CD4-positive, alpha-beta T cell (primary cell): ENCODE measurements at regions not wholly inside any gene's neighbourhood (a gene's known extent, or its start where the extent isn't known, plus 50 kb on each side); places are given as distances from the start of the nearest gene placed in this dataset.

Experiments used
- ATAC-seq: fragments of 200-7000 bp; cut with Tn5 transposase; one replicate; pipeline ENCODE4 v1.10.0; 2022; ENCODE audit warnings: mild to moderate bottlenecking; ENCODE audit not compliant: poor library complexity
- CTCF ChIA-PET: fragments of 350-600 bp; sonication (Branson Sonifier 250); formaldehyde crosslinking; loops from one replicate; lab custom pipeline; 2021; ENCODE audit warnings: antibody characterized with exemption, inconsistent platforms; lab: Charles Lee
- POLR2A ChIA-PET: fragments of 350-600 bp; sonication (Branson Sonifier 250); formaldehyde crosslinking; loops from one replicate; lab custom pipeline; 2021; ENCODE audit warnings: antibody characterized with exemption, inconsistent platforms; lab: Charles Lee
- DNase-seq, 14 experiments: peaks; one replicate each; pipeline ENCODE4 v3.0.0-alpha.2; 2013 to 2020; ENCODE audit warnings: mixed read lengths in 2 of 14
- H3K27ac ChIP-seq, 2 donors: one replicate each; pipeline versions ENCODE4 v1.5.1 to v1.7.0; 2013; ENCODE audit warnings: low read length in 2 of 2, low read depth in 1 of 2, mild to moderate bottlenecking in 1 of 2
- H3K27me3 ChIP-seq, 2 experiments: 1 replicate in 1 of 2; 2 replicates in 1 of 2; pipeline versions ENCODE4 v1.6.1 to v1.7.0; 2013; ENCODE audit warnings: low read length in 2 of 2, control low read depth in 1 of 2, mild to moderate bottlenecking in 1 of 2, moderate library complexity in 1 of 2; ENCODE audit not compliant: insufficient read depth in 2 of 2, control insufficient read depth in 1 of 2
- H3K36me3 ChIP-seq: one replicate; pipeline ENCODE4 v1.6.1; 2013; ENCODE audit warnings: low read length, control low read depth; ENCODE audit not compliant: insufficient read depth
- H3K4me1 ChIP-seq: one replicate; pipeline ENCODE4 v1.6.1; 2013; ENCODE audit warnings: low read length, control low read depth; ENCODE audit not compliant: insufficient read depth
- H3K4me3 ChIP-seq: one replicate; pipeline ENCODE4 v1.5.1; 2013; ENCODE audit warnings: mild to moderate bottlenecking, low read length, moderate library complexity
- H3K9me3 ChIP-seq, 2 experiments: 1 replicate in 1 of 2; 2 replicates in 1 of 2; pipeline versions ENCODE4 v1.6.1 to v1.7.0; 2013; ENCODE audit warnings: low read length in 2 of 2, mild to moderate bottlenecking in 2 of 2, control low read depth in 1 of 2, moderate library complexity in 1 of 2; ENCODE audit not compliant: control insufficient read depth in 1 of 2, insufficient read depth in 1 of 2
- H3K27ac Mint-ChIP-seq: one replicate; pipeline ENCODE4 v1.8.0; 2020; ENCODE audit warnings: mixed read lengths
- H3K27me3 Mint-ChIP-seq: one replicate; pipeline ENCODE4 v1.8.0; 2021; ENCODE audit warnings: mixed read lengths
- H3K36me3 Mint-ChIP-seq: one replicate; pipeline ENCODE4 v1.8.0; 2021; ENCODE audit warnings: low read depth, mixed read lengths
- H3K4me1 Mint-ChIP-seq: one replicate; pipeline ENCODE4 v1.8.0; 2021; ENCODE audit warnings: low read depth, mixed read lengths
- H3K4me3 Mint-ChIP-seq: one replicate; pipeline ENCODE4 v1.8.0; 2020; ENCODE audit warnings: mild to moderate bottlenecking, mixed read lengths
- H3K9me3 Mint-ChIP-seq: one replicate; pipeline ENCODE4 v1.8.0; 2020; ENCODE audit warnings: mixed read lengths
- intact Hi-C, 2 experiments: fragments of 100-400 bp; cut with DNase I in 1 of 2; cut with micrococcal nuclease in 1 of 2; formaldehyde crosslinking; loops; one replicate each; pipeline versions ENCODE4 v1.15.1 to v1.9.0; 2023 to 2025; cut with DNase I, micrococcal nuclease
- TF ChIP-seq, protein P1 (sequence below): fragments of 200-600 bp; IDR thresholded peaks from one replicate; pipeline ENCODE4 v1.8.0; 2022; ENCODE audit warnings: antibody characterized with exemption, mild to moderate bottlenecking

DNA sequence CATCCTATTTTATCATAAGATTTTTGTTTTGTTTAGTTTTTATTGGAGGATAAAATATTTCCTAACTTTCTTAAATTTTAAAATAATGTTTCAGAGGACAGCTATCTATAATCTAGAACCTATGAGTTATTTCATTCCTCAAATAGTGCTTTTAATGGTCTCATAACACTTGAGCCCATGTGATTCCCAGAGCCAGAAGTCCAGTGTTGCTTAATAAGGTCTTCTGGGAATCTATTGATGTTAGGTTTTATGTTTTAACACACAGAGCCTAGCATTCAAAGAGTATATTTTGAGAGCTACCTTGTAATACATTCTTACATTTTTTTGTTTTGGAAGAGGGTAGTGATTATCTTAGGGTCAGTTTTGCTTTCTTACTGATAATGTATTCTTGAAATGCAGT is 200.2 kb downstream of the CENPW start:
- H3K27ac ChIP-seq = no peak overlapping the region
- ChIA-PET CTCF (no interaction called here), POLR2A (no interaction called here)
- Mint-ChIP-seq H3K4me1 (no peaks in the 10 kb centered on the region), H3K36me3 (no peaks in the 10 kb centered on the region), H3K27me3 (no peaks in the 10 kb centered on the region), H3K4me3 (no peak overlapping the region), H3K9me3 (peaks cover 2% of the 10 kb centered on the region), H3K27ac (no peak overlapping the region)
- TF ChIP-seq, protein P1, sequence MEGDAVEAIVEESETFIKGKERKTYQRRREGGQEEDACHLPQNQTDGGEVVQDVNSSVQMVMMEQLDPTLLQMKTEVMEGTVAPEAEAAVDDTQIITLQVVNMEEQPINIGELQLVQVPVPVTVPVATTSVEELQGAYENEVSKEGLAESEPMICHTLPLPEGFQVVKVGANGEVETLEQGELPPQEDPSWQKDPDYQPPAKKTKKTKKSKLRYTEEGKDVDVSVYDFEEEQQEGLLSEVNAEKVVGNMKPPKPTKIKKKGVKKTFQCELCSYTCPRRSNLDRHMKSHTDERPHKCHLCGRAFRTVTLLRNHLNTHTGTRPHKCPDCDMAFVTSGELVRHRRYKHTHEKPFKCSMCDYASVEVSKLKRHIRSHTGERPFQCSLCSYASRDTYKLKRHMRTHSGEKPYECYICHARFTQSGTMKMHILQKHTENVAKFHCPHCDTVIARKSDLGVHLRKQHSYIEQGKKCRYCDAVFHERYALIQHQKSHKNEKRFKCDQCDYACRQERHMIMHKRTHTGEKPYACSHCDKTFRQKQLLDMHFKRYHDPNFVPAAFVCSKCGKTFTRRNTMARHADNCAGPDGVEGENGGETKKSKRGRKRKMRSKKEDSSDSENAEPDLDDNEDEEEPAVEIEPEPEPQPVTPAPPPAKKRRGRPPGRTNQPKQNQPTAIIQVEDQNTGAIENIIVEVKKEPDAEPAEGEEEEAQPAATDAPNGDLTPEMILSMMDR = no peak
- no peaks in the 10 kb centered on the region for H3K27me3 ChIP-seq
- no peak for ATAC-seq
- H3K36me3 ChIP-seq = no peaks in the 10 kb centered on the region
- no peaks in the 10 kb centered on the region for H3K9me3 ChIP-seq
- intact Hi-C loops = no loop called here
- no peak overlapping the region for H3K4me3 ChIP-seq
- H3K4me1 ChIP-seq = no peaks in the 10 kb centered on the region
- DNase-seq = no peak

DNA sequence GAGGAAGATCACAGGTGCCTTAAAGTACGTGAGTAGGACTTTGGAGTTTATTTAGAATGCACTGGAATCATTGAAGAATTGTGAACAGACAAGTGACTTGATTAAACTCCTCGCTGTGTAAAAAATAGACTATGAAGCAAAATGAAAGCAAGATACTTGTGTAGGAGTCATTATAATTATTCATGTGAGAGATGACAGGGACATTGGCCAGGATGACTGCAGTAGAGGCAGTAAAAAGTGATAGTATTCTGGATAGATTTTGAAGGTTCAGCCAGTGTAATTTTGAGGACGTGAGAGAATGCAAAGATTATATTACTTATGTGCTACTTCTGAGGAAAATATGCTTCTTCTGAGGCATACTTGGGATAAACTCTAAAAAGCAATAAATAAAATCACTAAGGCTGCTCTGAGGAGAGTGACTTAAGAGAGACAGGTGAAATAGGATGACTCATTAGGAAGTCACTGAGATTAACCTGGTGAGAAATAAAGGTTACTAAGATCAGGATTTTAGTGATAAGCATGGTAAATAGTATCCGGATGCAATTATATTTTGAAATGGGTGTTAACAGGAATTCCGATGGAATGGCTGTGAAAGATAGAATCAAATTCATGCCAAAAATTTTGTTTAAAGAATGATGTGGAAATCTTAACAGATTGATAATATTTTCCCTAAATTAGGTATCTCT is 202.0 kb downstream of the CENPW start:
- Histone ChIP-seq H3K27ac (no peak overlapping the region), H3K4me1 (no peaks in the 10 kb centered on the region), H3K4me3 (no peak overlapping the region), H3K9me3 (peaks cover 0 to under 1% of the 10 kb centered on the region in 2 experiments), H3K36me3 (no peaks in the 10 kb centered on the region), H3K27me3 (no peaks in the 10 kb centered on the region)
- DNase-seq (no peak), ATAC-seq (no peak)
- Mint-ChIP-seq H3K27ac (no peak overlapping the region), H3K36me3 (no peaks in the 10 kb centered on the region), H3K9me3 (peaks cover 2% of the 10 kb centered on the region), H3K4me1 (no peaks in the 10 kb centered on the region), H3K27me3 (no peaks in the 10 kb centered on the region), H3K4me3 (no peak overlapping the region)
- POLR2A ChIA-PET = no interaction called here
- TF ChIP-seq, protein P1 = no peak
- intact Hi-C loops = no loop called here
- CTCF ChIA-PET = no interaction called here

DNA sequence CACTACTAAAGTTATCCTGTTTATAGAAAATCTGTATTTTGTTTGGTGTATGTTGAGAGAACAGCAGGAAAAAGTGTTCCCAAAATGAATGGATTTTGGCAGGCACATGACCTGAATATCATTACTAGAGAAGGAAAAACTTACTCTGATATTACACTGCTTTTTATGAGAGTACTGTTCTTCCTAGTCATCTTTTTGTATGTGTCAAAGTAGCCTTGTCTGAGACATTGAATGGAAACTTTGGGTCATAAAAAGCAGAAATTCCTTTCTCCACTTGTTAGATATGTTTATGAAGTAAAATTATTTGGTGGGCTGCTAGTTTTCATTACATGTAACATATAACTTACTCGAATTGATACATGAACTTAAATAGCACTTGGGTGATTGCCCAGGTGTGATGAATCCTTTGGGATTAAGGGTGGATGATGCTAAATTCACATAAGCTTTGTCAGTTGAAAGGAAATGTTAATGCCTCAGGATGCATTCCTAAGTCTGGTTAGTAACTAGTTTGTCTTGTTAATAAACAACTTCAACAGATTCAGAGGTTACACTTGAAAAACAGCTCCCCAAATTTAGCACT is 206.7 kb downstream of the CENPW start:
- H3K4me1 Mint-ChIP-seq = no peaks in the 10 kb centered on the region
- POLR2A ChIA-PET = no interaction called here
- H3K4me3 Mint-ChIP-seq = no peak overlapping the region
- CTCF ChIA-PET = no interaction called here
- Histone ChIP-seq H3K4me1 (no peaks in the 10 kb centered on the region), H3K27me3 (no peaks in the 10 kb centered on the region), H3K36me3 (no peaks in the 10 kb centered on the region), H3K4me3 (no peak overlapping the region), H3K27ac (no peak overlapping the region), H3K9me3 (peaks cover 0 to 3% of the 10 kb centered on the region in 2 experiments)
- peaks cover 2% of the 10 kb centered on the region for H3K9me3 Mint-ChIP-seq
- H3K36me3 Mint-ChIP-seq = no peaks in the 10 kb centered on the region
- no peaks in the 10 kb centered on the region for H3K27me3 Mint-ChIP-seq
- TF ChIP-seq, protein P1 = no peak
- intact Hi-C loops = no loop called here
- no peak overlapping the region for H3K27ac Mint-ChIP-seq
- ATAC-seq (no peak), DNase-seq (no peak)
